Ammon's horn (tissue), 1 donor: ENCODE measurements at regions not wholly inside any gene's neighbourhood (a gene's known extent, or its start where the extent isn't known, plus 50 kb on each side); places are given as distances from the start of the nearest gene placed in this dataset.

Source experiments
- DNase-seq: peaks from one replicate; pipeline ENCODE4 v3.0.0-alpha.2; 2016; ENCODE audit warnings: low spot score

DNA sequence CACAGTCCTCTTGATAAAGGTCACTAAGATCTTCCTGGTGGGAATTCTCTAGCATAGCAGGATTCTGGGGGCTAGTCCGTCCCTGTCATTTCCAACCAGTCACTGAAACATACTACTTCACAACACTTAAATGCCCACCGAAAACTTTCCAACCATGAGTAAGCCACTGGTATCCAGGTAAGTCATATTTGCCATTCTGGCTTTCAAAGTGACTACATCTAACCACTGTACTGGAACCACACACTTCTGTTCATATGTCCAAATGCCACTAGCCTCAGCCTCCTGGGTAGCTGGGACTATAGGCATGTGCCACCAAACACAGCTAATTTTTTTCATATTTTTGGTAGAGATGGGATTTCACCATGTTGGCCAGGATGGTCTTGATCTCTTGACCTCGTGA is 64.3 kb upstream of the VANGL1 start:
- no peak for DNase-seq

DNA sequence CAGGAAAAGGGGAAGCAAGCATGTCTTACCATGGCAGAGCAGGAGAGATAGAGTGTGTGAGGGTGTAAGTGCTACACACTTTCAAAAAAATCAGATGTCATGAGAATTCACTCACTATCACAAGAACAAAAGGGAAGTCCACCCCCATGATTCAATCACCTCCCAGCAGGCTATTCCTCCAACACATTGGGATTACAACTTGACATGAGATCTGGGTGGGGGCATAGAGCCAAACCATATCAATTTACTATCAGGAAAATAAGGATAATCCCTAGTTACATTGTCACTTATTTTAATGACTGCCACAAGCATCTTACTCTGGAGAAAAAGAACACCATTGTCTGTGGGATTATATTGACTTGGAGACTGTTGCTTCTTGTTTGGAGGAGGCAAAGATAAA is 66.1 kb upstream of the VANGL1 start:
- DNase-seq = no peak

DNA sequence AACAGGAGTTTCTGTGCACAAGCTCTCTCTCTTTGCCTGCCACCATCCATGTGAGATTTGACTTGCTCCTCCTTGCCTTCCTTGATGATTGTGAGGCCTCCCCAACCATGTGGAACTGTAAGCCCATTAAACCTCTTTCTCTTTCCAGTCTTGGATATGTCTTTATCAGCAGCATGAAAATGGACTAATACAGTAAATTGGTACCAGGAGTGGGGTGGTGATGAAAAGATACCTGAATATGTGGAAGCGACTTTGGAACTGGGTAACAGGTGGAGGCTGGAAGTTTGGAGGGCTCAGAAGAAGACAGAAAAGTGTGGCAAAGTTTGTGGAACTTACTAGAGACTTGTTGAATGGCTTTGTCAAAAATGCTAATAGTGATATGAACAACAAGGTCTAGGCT is 69.1 kb upstream of the VANGL1 start:
- no peak for DNase-seq

DNA sequence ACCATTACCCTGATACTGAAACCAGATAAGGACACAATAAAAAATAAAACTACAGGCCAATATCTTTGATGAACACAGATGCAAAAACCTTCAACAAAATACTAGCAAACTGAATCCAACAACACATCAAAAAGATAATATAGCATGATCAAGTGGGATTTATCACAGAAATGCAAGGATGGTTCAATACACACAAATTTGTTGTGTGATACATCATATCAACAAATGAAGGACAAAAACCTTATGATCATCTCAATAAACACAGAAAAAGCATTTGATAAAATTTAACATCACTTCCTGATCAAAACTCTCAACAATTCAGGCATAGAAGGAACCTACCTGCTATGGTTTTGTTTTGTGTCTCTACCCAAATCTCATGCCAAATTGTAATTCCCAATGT is 74.3 kb upstream of the VANGL1 start:
- DNase-seq = no peak

DNA sequence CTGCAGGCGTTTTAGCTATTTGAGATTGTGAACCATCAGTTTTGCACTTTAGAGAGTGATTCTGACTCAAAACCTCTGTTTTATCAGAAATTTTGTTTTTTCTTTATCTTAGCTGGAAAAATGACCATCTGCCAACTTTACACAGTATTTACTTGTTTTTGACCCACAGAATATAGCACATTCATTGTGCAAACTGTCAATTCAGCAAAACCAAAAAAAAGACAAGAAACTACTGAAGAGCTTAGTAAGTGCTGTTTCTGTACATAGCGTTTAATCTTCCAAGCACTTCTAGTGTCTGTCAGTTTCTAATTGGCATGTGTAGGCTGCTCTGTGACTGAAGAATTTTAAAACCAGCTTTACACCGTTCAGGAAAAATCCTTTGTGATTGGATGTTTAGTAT is 76.0 kb upstream of the VANGL1 start:
- no peak for DNase-seq

DNA sequence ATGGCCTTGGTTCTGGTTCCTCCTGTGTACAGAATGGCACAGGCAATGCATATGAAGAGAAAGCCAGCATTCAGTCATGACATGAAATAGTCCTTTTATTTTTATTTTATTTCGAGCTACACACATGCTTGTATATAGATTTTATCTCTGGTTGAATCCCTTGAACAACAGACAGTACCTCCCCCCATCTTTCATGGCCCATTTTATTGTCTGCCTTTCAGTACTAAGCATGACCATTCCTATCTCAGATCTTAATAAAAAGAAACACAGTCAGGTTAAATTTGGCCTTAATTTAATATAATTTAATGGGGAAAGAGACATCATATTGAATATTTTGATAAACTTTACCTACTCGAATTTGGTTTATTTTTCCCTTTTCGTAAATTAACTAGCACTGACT is 76.4 kb upstream of the VANGL1 start:
- no peak for DNase-seq

DNA sequence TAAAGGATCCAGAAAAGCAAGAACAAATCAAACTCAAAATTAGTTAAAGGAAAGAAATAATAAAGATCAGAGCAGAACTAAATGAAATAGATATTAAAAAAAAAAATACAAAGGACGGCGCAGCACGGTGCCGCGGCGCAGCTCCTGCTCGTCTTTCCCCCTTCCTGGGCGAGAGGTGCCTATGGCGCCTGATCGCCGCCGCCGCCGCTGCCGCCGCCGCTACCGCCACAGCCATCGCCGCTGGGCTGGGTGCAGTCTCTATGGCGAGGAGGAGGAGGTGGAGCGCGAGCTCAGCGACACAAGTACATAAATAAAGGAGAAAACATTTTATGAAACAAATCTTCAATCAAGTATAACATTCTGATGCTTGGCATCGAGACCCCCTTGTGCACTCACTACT is 77.6 kb upstream of the VANGL1 start:
- no peak for DNase-seq

DNA sequence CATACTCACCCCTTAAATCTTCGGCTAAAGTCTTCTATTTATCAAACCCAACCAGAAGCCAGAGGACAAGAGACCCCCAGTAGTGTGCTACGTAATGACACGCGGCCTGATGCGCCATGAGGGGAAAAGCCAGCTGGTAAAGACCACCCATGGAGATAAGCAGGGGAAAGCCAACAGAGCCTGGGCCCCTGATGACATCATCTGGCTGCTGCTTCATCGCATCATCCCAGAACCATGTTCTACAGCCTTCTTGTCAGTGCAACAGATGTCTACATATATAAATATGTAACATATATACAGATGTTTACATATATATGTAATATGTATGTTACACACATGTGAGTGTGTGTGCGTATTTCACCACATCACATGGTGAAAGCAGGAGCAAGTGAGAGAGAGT is 81.7 kb upstream of the VANGL1 start:
- no peak for DNase-seq

DNA sequence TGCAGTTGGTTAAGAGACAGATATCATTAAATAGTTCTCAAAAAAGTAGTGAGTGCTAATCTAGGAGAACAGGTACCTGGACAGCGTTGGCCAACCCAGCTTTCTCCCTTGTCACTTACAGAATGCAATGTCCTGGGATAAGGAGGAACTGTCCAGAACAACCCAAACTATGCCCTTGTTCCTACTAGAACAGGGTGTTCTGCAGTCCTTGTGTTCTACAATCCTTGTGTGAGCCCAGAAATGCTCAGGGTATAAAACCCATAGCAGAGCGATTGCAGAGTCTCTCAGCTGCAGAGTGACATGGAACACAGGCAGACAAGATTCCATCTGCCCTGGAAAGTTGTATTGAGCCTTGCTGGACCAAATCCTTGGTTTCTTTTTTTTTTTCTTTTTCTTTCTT is 83.5 kb upstream of the VANGL1 start:
- no peak for DNase-seq

DNA sequence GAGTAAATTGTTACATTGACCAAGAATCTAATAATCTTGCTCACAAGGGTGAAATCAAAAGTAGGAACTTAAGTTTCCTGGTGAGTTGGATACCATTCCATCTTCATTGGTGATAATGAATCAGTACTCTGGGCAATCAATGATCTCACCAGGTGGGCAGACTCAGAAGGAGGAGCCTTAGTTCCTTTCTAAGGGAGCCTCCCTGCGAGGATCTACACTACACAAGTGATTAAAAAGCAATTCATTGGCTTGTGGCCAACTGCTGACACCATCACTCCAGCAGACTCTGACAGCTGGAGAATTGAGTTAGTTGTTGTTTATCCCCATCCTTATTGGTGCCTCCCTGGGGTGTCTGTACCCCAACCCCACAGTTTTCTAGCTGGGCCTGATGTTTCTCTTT is 84.1 kb upstream of the VANGL1 start:
- DNase-seq = no peak

DNA sequence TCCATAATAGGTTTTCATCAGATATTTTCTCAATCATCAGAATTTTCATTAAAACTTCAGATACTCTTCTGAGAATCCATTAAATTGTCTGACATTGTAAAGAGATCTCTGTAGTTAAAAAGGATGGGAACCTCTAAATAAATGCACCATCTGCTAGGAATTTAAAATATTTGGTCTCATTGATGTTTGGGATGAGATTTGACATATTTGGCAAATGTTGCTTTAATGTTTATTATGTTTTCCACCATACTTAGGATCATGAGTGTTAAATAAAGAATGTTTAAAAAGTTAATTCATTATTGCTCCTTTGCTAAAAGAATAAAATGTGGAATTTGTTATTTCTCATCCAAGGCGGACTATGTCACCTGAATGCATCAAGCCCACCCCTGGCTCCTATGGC is 85.5 kb upstream of the VANGL1 start:
- no peak for DNase-seq

DNA sequence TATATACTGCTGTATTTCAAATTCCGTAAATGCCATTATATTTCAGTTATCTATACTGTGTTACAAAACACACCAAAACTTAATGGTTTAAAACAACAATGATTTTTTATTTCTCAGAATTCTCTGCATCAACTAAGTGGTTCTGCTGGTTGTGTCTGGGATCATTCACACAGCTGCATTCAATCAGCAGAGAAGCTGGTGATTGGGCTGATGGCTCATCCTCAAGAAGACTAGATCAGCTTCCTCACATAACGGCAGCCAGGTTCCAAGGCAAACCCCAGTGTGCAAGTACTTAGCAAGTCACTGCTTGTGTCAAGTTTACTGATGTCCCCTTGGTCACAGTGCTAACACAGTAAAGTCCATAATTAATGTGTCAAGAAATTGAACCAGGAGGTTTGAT is 86.3 kb upstream of the VANGL1 start:
- no peak for DNase-seq

DNA sequence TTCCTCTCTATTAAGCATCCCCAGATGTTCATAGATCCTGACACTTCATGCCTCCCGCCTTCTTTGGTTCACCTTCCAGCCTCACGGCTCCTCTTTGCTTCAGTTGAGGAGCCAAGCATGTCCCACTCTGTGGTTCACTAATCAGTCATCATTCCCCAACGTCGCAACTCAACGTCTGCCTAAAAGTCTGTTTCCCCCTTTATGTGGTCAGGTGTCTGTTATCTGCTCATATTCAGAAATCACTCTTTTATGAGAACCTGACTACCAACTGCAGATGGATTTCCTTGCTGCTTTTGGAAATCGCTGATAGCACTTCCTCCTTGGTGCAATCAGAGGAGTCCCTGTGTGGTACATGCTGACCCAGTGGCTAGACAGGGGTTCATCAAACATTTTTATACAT is 94.1 kb upstream of the VANGL1 start:
- DNase-seq = no peak

DNA sequence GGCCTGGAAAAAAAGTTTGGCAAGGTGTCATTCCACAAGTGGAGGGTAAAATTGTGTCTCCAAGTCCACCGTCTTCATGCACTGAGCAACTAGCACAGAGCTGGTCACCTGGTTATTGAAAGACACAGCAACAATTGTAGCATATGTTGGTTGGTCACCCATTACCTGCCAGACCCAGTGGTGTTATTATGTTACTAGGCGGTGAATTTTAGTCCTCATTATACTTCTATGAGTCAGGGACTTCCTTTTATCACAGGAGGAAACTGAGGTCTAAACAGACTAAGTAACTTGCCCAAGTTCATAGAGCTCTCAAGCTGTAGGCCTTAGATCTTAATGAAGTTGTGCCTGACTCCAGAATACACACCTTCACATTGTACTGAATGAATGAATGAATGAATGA is 94.9 kb upstream of the VANGL1 start:
- no peak for DNase-seq

DNA sequence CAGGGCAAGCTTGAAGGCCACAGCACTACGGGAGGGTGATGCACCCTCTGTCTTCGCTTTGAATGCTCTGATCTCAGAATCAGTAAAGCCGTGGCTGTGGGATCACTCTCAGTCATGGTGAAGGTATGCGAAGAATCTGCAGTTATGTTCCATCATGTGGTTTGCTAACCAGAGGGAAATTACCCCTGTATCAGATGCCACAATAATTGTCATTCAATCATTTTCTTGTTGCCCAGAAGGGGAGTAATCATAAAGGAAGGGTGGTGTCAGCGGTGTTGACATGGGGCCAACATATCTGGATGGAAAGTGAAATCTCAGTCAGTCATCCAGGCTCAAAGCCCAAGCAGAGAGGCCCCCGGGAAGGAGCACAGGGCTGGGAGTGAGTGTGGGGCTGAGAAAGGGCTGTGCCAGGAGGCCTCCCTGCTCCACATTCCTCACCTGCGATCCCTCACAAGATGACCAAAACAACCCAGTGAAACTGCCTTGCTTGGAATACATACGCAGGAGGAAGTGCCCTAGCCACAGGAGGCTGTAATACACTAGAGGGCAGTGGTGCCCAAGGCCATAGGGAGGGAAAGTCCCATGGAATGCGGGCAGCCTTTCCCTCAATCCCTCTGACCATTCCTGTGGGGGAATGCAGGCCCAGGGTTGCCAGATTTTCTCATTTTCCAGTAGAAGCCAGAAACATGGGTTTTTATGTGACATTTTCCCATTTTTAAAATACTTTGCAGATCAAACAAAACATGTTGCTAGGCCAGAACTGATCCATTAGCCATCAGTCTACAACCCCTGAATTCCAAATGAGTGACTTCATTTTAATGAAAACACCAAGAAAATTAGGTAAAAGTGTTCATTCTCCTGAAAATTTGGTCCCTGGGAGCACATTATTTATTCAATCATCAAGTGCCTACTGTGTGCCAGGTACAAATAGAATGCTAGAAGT is 95.7 kb upstream of the VANGL1 start:
- DNase-seq = peak; percentile 15

DNA sequence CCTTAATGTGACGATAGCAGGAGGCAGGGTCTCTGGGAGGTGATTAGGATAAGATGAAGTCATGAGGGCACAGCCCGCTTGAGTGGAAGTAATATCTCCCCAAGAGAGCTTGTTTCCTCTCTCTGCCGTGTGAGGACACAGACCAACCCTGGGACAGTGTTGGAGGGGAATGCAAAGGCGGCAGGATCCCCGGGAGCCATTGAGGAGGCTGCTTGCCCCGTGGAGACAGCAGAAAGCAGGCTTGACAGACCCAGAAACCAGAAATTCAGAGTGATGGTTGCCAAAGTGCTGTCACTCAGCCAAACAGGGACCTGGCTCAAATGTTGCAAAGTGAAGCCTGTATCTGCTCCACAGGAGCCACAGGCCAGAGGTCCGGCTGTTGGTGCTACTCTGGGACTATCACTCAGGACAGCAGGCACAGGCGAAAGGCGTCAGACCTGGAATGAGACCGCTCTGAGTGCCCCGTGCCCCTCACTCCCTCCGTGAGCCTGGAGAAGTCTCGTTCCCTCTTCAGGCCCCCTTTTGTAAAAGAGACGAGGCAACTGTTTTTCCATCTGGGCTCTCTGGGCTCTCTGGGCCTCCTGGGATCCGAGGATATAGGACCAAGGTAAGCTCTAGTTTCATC is 96.6 kb upstream of the VANGL1 start:
- no peak for DNase-seq

DNA sequence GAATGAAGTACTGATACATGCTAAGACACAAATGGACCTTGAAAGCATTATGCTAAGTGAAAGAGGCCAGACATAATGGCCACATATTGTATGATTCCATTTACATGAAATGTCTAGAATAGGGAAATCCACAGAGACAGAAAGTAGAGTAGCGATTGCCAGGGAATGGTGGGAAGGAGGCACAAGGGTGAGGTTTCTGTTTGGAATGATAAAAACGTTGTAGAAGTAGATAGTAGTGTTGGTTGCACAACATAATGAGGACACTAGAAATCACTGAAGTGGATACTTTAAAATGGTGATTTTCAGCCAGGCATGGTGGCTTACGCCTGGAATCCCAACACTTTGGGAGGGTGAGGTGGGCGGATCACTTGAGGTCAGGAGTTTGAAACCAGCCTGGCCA is 97.6 kb upstream of the VANGL1 start:
- no peak for DNase-seq

DNA sequence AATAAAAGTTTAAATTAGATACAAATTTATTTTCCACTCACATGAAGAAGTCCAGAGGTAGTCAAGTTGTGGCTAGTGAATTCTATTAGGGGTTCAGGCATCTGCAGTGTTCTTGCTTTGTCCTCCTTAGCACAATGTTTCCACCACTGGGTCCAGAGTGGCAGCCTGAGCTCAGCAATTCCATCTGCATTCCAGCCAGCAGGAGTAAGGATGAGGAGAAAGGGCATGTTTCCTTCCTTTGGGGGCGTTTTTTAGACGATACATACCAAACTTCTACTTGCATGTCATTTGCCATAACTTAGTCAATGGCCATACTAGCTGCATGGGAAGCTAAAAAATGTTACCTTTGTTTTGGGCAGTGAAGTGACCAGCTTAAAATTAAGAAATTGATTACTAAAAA is 98.5 kb upstream of the VANGL1 start:
- no peak for DNase-seq

DNA sequence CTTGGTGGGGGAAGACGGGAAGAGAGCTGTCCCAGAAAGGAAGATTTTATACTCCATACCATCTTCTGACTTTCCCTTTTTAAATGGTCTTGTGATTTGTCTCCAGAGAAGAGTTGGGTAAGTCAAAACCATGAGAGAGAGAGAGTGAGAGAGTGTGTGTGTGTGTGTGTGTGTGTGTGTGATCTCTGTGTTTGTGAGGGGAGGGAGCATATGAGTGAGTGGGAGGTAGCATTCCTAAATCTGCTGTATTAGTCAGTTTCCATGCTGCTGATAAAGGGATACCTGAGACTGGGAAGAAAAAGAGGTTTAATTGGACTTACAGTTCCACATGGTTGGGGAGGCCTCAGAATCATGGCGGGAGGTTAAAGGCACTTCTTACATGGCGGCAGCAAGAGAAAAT is 102.0 kb upstream of the VANGL1 start:
- no peak for DNase-seq

DNA sequence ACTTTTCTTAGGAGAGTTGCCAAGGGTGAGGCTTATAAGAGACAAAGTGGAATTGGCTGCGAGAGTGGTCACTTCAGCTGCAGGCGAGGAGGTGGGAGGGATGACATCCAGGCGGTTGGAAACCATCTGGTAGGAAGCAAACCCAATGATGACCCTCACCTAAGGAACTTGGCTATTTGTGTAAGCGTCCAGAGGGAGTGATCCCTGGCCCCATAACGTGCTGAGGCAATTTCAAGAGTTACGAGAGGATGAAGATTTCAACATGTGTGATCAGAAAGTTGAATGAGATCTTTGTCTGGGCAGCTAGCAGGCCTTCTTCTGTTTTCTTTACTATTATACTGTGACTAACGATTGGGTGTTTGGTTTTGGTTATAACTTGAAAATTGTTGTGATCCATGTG is 102.7 kb upstream of the VANGL1 start:
- DNase-seq = no peak

DNA sequence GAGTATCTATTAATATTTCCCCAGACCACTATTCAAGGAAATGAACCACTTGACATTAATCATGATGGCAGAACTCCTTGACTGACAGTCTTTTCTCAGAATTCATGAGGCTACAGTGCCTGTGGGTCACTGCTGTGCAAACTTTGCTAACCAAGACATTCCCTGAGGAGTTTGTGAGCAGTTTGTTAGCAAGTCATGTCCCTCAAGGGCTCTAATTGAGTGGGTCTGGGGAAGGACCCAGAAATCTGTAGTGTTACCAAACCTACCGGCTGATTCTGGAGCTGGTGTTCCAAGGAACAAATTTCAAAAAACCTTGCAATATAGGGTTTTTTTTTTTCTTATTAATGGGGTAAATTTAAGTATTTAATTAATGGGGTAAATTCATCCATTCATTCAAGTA is 103.2 kb upstream of the VANGL1 start:
- DNase-seq = no peak

DNA sequence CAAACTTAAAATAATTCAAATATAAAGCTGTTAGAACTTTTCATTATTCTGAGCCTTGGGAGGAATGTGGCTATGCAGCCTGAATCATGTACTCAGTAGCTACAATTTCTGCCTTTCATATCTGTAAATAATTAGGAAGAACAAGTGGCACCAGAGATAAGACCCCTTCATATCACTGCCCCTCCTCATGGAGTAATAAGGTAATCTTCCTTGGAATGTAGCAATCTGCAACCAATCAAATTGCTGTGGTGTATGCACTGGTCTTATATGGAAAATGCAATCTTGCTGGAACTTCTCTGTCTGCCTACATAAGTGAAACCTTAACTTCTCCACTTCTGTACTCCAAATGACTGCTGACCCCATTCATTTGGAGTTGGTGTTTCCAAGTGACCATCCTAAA is 104.4 kb upstream of the VANGL1 start:
- DNase-seq = no peak

DNA sequence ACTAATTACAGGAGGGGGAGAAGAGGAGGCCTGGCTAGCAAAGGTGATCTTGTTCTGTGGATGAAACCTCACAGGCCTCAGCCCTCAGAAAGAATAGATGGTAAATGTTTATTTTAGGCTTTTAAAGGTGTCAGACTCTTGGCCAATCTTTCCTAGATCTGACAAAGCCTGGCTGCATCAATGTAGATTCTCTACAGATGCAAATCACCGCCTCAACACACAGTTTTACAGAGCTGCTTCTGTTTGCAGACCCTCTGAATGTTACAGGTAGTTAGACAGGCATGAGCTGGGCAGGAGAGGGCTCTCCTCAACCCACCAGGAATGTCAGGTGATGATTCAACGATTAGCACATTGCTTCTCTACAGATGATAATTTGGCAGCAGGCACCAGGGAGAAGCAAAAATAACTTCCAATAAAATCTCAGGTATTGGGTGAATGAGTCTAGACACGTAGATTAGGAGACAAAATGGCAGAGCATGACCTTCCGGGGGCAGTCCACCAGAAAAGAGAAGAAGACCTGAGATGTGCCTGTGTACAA is 105.4 kb upstream of the VANGL1 start:
- no peak for DNase-seq

DNA sequence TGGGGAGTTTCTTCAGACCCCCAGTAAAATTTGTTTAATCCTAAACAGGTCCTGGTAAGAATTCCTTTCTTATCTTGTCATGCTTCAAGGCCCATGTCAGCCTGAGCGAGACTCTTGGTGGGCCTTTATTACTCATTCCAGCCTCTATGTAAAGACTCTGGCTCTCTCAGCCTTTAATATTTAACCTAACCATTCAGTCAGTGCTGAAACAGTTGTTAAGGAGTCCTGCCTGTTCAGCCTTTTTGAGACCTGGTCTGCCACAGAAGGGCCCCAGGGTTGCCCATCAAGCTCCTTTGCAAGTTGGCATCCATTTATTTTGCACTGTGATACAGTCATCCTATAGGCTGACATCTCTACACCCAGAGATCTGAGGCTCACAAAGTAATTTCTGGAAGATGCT is 107.7 kb upstream of the VANGL1 start:
- no peak for DNase-seq
